ENCODE measurements at regions not wholly inside any gene's neighbourhood (a gene's known extent, or its start where the extent isn't known, plus 50 kb on each side); places are given as distances from the start of the nearest gene placed in this dataset.

- TF ChIP-seq CTCF (conservative IDR thresholded peaks at IDR 0.05; ENCODE audit: low read length) (no peak), EZH2phosphoT487 (IDR thresholded peaks at IDR 0.05; ENCODE audit: borderline replicate concordance) (no peak)
Measured at GRCh38 chr12:78683031-78683430, 181.5 kb upstream of the SYT1 start.

Measured in Loucy (cell line).